PFSK-1 (cell line): ENCODE measurements at regions not wholly inside any gene's neighbourhood (a gene's known extent, or its start where the extent isn't known, plus 50 kb on each side); places are given as distances from the start of the nearest gene placed in this dataset.

Source experiments
- REST ChIP-seq, 2 experiments: IDR thresholded peaks; 2 replicates each; pipeline versions ENCODE4 v1.6.1 to v1.8.0; 2011 to 2012; ENCODE audit warnings: low read depth in 2 of 2, low read length in 2 of 2, control low read depth in 1 of 2, inconsistent platforms in 1 of 2, mild to moderate bottlenecking in 1 of 2, moderate library complexity in 1 of 2; ENCODE audit not compliant: insufficient read depth in 1 of 2
- SIN3A ChIP-seq: IDR thresholded peaks from 2 replicates; pipeline ENCODE4 v1.6.1; 2012; ENCODE audit warnings: mild to moderate bottlenecking, low read length, moderate library complexity, borderline replicate concordance; ENCODE audit not compliant: insufficient read depth
- TAF1 ChIP-seq: IDR thresholded peaks from 2 replicates; pipeline ENCODE4 v1.6.1; 2012; ENCODE audit warnings: low read length, control low read depth, borderline replicate concordance; ENCODE audit not compliant: insufficient read depth

- TF ChIP-seq REST (IDR thresholded peaks at IDR 0.05; ENCODE audit: insufficient read depth in 1 of 2, low read depth in 2 of 2, low read length in 2 of 2) = no peak
- TF ChIP-seq TAF1 = no peak
- no peak for TF ChIP-seq SIN3A
Measured at GRCh38 chr9:28834156-28834555, 1260.9 kb upstream of the C9orf72 start.
